Muscle of back (tissue), 3 donors: ENCODE measurements at regions not wholly inside any gene's neighbourhood (a gene's known extent, or its start where the extent isn't known, plus 50 kb on each side); places are given as distances from the start of the nearest gene placed in this dataset.

ENCODE experiments used
- DNase-seq, 3 donors: peaks; one replicate each; pipeline versions ENCODE4 v3.0.0 to v3.0.0-alpha.2; 2013

DNA sequence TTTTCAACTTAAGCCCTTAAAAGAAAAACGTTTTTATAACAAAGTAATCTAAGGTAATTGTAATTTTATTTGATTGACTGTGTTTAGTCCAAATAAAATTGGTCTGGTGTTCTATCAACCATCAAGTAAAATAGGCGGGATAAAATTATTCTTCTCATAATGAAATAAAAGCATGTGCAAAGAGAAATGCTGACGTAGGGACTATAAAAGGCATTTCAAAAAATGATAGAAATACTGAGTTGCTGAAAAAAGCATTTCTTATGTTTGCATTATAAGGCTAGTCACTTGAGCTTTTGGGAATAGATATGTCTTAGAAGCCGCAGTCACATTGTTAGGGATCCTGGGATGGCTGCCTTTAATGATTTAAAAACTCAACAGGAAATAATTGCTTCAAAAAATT is 608.0 kb upstream of the JAG1 start:
- DNase-seq, result no peak

DNA sequence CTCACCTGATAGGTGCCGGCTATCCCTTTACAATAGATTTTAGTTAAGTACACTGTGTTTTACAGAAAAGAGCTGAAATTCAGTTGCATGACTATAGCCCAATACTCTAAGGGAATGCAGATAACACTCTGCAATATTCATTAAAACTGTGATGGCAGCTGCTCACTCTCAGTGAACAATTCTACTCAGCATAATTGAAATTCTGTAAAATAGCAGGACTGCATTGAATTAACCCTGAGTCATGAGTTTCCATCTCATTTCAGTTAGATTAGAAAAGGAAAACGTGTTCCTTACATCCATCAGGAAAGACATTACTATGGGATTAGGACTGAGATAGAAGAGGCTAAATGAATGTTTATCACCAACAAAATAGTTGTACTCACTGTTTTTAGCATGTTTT is 613.3 kb upstream of the JAG1 start:
- no peak for DNase-seq

DNA sequence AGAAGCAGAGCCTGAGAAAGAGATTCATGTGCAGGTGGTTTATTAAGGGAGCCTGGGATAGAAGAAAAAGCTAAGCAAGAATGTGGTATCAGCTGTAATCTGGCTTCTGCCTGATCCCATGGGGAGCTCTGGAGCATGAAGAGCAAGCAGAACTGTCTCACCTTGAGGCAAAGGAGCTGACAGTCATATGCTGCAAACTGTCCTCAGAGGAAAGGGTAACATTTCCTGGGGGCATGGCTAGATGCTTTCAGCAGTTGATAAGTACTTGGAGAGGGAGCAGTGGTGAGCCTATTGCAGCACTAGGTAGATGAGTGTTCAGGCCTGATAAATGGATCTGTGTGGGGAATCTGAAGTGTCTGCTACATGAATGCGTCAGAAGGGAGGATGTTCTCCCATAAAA is 621.5 kb upstream of the BTBD3 start:
- no peak for DNase-seq

DNA sequence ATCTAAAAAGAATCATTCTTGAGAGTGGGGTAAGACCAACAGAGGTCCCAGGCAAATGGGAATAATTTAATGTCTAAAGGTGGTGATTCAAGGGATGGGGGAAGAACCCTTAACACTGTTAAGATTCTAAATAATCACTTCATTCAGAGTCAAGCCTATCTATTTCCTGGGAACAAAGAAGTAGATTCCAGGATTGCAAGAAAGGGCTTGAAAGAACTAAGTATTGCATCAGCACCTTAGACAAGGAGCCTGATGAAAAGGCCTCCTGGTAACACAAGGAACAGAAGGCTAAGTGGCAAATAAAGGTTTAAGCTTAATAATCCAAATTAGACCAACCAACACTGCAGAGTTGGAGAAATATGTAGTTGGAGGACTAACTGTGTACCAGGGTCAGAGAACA is 620.7 kb upstream of the BTBD3 start:
- no peak for DNase-seq

DNA sequence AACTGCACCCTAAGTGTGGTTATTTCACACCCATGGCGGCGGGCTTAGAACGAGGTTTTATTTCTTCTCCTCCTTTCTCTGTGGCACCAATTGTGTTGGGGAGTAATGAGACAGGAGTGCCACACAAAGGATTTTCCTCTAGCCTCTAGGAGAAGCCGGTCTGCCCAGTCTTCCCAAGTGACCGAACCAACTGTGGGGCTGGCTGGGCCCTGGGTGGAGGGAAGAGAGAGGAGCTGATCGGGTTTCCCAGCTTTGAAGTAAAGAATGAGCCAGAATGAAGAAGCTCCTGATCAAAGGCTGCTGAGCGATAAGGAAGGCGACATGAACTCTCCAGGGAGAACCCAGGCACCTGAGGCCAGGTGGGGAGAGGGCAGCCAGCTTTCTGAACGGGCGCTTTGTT is 616.0 kb upstream of the BTBD3 start:
- DNase-seq, result no peak

DNA sequence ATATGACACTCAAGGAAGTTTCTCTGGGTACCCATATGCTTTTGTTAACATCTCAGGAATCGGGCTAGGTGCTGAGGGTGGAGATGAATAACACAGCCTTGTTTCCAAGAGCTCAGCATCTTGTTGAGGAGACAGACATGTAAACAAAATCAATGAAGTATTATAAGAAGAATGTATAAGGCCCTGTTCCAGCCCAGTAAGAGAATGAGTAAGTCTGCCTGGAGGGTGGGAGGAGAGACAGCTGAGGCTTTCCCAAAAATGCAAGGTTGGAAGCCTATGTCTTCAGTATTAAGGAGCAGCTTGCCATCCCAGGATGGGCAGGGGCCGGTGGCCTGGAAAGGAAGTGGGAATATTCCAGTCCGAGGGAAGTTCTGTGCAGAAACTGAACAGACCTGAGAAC is 615.3 kb upstream of the BTBD3 start:
- DNase-seq, result no peak

DNA sequence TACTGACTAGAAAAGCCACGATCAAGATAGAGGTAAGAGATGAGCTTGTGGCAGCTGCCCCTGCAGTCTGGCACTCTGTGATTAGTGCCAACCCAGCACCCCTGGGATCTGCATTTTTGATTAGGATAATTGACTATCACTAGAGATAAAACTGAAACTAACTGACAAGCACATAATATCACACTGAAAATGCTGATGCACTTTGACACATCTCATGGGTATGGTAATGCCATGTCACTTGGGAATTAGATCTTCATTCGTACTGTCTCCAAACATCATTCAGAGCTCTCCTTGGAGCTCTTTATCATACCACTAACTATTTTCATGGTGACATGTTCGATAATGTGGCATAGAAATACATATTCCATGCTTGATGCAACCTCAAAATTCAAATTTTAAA is 612.9 kb upstream of the BTBD3 start:
- no peak for DNase-seq

DNA sequence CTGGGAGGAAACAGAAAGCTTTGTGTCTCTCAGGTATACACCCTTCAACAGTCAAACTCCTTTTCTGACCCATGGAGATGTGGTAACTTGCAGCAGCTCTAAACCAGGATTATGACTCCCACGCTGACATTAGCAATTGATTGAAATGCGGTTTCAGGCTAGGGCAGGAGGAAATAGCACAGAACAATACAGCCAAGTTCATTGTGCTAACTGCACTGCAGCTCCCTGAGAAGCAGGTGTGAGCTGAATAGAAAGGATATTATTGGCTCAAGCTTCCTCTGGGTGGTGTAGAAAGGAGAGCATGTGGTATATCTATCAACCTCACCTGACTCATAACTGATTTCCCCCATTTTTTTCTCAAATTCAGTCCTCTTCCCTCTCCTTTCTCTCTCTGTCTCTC is 612.3 kb upstream of the BTBD3 start:
- DNase-seq, result no peak

DNA sequence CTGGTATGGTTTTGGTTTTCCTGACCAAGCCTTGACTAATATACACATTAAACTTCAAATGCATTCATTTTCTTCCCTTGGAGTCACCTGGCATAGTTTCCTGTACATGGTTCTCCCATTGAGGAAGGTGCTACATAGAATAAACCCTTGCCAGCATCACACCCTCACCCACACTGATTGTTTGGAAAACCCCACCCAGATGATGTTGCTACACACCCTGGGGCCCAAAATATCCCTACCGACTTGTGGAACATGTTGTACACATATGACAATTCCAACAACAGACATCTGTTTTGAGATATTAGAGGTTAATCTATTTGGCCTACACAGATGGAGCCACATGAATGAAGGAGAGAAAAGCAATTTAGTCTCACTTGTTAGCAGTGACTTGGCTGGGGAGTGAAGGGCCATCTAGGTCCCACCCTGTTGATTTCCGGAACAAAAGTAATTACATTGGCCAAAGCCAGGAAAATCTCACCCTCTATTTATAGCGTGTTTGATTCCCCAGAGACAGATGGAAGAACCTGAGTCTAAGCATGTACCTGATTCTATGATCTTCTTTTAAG is 606.0 kb upstream of the BTBD3 start:
- no peak for DNase-seq

DNA sequence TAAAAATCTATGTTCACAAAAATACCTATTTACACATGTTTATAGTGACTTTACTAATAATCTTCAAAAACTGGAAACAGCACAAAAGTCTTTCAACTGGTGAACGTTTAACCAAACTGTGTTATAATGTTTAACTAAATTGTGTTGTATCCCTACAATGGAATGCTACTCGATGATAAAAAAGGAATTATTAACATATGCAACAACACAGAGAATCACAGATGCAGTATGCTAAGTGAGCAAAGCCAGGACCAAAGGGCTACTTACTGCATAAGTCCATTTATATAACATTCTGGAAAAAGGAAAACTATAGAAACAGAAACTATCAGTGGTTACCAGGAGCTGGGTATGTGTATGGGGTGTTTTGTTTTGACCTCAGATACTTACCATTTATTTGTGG is 602.2 kb upstream of the BTBD3 start:
- DNase-seq, result no peak

DNA sequence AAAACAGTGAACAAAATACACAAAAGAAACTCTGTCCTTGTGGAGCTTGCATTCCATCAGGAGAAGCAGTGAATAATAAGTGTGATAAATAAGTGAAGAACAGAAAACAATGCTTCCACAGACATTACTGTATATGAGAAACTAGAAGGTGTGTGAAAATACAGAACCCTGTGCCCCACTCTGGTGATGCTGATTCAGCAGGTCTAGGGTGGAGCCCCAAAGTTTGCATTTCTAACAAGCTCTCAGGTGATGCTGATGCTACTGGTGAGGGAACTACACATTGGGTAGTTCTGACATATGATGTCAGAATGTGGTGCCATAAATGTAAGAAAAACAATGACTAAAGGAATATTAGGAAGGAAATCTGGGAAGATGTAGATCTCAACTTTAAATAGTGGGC is 601.4 kb upstream of the BTBD3 start:
- DNase-seq, result no peak

DNA sequence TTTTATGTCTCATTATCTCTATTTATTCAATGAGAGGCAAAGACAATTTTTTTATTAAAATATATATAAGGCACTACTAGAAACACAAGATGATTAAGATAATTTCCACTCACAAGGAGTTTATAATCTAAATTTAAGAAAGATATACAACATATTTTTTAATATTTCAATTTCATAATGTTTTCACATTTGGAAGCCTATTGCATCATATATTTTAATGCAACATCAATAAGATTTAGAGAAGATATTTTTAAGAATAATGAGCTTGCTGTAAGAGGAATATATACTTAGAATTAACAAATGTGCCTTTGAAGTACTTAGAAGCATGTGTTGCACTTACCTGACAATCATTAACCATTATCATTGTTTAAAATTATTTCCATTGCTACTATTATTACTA is 597.7 kb upstream of the BTBD3 start:
- DNase-seq, result no peak

DNA sequence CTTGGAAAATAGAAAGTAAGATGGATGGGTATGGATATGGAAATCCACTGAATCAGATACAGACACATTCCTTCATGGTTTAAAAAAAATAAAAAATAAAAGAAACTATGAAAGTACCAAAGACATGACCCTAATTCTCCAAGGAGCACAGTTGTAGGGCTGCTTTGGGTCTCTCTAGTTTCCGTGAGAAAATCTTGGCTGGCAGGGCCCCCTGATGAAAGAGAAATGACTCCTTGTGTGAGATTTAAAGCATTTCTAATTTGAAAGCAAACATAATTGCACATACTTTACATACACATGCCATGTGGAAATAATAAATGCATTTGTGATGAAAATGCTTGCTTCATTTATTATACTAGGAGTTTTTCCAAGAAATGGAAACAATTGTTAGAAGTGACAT is 593.9 kb upstream of the BTBD3 start:
- peak in 2 of 3 donors; percentile 16 to 38 for DNase-seq

DNA sequence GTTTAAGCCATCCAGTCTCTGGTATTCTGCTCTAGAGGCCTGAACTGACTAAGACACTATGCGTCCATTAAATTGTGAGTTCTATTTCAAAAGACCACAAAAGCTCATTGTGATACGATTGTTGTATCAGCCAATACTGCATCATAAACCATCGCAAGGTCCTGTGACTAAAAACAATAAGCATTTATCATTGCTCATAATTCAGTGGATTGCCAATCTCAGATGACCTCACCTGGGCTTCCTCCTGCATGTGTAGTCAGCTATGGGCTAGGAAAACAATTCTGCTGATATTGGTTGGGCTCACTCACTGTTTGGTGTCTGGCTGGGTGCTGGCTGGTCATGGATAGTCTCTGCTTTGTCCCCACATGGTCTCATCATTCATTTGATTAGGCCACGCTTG is 592.7 kb upstream of the BTBD3 start:
- DNase-seq, result no peak

DNA sequence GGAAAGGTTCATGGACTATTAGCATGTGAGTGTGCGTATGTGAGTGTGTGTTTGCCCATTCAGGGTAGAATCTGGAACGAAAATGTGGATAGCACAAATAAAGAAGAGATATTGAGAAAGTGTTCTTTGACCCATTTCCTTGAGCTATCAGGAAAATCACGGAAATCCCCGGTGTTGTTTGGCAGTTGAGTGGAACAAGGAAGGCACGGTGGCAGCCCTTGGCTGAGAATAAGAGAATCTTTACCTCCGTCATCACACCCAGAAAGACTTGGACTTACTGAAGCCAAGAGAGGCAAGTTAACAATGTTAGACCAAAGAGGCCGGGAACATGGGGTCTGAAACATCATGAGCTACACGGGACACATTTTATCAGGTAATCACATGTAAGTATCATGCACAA is 588.9 kb upstream of the BTBD3 start:
- no peak for DNase-seq

DNA sequence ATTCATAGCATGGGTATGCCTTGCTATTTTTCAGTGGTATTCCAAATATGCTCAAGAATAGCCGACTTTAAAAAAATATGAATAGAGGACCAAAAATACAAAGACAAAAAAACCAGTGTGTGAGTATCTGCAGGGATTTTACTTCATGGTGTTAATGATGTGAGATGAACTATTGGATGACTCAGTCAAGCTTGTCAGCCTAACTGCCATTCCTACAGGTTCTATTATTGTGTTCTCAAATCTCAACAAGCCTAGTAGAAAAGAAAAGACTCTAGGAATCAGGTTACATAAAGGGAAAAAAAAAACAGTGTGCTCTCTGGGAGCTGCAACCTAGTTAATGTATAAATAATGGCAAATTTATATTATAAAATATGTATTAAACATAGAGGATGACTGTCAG is 588.4 kb upstream of the BTBD3 start:
- DNase-seq, result no peak

DNA sequence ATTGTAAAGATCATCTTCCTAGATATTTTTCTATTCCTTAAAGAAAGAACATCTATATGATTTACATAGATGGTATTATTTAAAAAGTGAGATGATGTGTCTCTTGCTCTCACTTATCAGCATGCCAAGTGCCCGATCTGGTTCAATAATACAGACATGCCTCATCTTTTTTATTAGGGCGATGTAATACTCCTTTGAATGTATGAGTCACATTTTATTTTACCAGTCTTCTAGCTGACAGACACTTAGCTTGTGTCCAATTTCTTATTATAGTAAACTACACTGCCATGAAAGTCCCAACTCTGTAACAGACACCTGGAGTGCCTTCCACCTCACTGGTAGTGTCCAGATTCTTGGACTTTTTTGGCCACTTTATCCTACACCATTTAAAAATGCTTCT is 586.6 kb upstream of the BTBD3 start:
- DNase-seq, result no peak

DNA sequence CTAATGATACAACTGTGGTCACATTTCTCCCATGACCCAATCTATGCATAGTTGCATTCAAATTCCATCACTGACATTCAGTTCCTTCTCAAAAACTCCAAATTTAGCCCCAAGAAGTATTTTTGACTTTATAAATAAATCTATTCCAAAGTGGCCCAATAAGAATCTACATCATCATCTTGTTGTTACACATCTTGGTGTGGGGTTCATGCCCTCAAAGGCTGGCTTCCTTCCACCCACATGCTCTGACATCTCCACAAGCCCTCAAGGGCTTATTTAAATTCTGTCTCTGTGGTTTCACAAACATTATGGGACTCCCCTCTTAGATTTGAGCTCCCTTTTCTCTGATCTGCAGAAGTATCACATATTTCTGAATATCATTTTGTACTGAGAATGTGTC is 585.3 kb upstream of the BTBD3 start:
- no peak for DNase-seq

DNA sequence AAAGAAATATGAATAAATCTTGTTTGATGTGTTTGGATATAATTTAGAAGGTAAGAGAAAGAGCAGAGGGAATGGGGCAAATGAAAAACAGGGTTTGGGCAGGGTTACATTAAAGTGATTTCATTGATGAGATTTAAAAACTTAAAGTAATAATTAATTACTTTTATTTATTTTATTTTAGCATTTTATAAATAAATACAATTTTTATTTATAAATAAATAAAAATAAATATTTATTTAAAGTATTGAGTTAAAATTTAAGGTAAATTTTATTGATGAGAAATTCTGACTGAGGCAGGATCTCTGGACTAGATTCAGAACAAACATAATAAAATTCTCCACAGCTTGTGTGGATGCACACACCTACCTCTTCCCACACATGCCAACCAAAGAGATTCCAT is 584.1 kb upstream of the BTBD3 start:
- DNase-seq, result no peak

DNA sequence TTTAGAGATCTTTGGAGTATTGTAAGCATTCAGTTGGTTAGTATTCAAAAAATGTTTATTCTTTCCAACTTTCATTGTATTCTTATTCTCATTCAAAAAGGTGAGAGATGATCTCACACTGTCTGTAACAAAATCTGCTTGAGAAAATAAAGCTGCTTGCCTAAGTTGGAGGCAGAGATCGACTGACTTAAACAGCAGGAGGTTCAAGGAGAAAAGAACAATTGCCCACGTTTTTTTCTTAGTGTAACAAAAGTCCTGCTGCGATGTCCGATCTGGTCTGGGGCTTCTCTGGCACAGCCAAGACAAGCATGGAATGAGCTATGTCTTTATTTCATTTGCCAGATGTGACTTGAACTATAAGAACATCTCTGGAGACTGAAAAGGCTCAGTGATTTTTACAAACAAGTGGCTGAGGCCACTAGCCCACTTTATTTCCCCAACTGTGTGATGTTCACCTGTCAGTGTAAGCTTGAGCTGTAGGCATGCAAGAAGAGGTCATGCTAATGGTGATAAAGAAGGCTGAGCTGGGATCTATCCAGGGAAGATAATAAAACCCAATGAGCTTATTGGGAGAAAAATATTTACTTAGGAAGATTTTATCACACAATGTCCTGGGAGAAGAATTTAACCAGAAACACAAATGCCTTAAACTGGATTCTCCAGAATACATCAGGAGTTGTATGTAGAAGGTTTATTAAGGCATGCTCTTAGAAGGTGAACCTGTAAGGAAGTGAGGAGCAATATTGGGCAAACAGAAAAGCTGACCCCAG is 580.1 kb upstream of the BTBD3 start:
- DNase-seq, result no peak

DNA sequence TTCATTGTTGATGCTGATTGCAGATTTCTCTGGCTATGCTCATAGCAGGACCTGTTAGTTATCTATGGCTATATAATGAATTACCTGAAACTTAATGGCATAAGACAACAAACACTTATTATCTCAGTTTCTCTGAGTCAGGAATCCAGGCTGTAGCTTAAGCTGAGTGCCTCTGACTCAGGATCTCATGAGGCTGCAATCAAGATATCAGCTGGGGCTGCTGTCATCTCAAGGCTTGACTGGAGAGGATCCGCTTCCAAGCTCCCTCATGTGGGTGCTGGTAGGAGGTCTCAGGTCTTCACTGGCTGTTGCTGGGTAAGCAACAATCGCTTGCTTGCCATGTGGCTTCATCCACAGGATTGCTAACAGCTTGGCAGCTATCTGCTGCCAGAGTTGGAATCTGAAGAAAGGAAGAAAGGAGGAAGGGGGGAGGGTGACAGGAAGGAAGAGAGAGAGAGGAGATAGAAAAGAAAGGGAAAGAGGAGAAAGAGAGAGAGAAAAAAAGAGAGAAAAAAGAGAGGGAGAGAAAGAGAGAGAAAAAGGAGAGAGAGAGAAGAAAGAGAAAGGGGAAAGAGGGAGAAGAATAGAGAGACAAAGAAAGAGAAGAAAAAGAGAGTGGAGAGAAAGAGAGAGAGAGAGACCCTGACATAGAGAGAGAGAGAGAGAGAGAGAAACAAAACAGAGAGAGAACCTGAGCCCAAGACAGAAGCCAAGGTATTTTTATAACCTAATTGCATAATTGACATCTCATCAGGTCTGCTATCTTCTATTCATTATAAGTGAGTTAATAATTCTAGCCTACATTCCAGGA is 579.0 kb upstream of the BTBD3 start:
- DNase-seq, result no peak

DNA sequence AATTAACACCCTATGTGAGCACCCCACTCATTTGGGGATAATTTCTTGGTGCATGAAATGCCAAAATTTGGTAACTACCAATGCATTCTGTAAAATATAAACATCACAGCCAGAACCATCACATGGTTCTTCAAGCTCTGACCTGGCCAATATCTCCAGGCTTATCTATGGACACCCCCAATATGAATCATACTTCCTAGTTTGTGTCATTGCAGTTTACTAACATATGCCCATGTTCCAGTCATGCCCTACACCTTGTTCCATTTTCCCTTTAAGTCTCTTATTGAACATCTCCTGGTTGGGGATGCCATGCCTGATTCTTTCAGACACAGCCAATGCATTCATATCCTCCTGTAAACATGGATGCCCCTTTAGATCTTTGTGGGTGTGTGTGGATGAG is 572.8 kb upstream of the BTBD3 start:
- DNase-seq, result no peak

DNA sequence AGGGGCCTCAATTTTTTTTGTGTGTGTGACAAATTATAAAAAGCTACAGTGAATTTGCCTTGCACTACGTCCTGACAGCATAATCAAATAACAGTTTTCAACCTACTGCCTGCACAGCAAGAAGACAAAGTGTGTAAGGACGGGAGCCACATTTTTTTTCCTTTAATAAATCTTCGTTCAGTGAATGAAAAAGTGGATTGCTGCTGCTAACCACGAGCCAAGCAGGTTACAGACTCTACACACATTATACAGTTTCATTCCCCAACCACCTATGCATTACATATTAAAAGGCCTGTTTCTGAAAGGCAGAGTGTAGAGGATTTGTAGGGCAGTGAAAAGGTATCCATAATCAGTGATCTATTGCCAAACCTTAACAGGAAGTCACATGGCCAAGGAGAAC is 570.0 kb upstream of the BTBD3 start:
- DNase-seq, result no peak
